Adipocyte (in vitro differentiated cells): ENCODE measurements at regions not wholly inside any gene's neighbourhood (a gene's known extent, or its start where the extent isn't known, plus 50 kb on each side); places are given as distances from the start of the nearest gene placed in this dataset.
A peak's percentile ranks its signal among the peaks of the same experiment; 100 is the strongest.

Experiments
- DNase-seq: peaks from one replicate; pipeline ENCODE4 v3.0.0-alpha.2; 2015; ENCODE audit warnings: low read depth
- H3K27me3 ChIP-seq: replicated peaks from 2 replicates; pipeline ENCODE4 v1.7.0; 2013; ENCODE audit warnings: mild to moderate bottlenecking, low read length, moderate library complexity; ENCODE audit not compliant: control insufficient read depth, insufficient read depth
- H3K36me3 ChIP-seq: 2 replicates; pipeline ENCODE4 v1.7.0; 2013; ENCODE audit warnings: low read length, mild to moderate bottlenecking, moderate library complexity; ENCODE audit not compliant: control insufficient read depth, insufficient read depth, severe bottlenecking
- H3K4me1 ChIP-seq: 2 replicates; pipeline ENCODE4 v1.7.0; 2013; ENCODE audit warnings: mild to moderate bottlenecking, low read length, moderate library complexity; ENCODE audit not compliant: control insufficient read depth, insufficient read depth
- H3K4me3 ChIP-seq: 2 replicates; pipeline ENCODE4 v1.7.0; 2013; ENCODE audit warnings: mild to moderate bottlenecking, low read length, moderate library complexity
- H3K9ac ChIP-seq: 2 replicates; pipeline ENCODE4 v1.7.0; 2013; ENCODE audit warnings: mild to moderate bottlenecking, low read length, moderate library complexity
- H3K9me3 ChIP-seq: 2 replicates; pipeline ENCODE4 v1.7.0; 2013; ENCODE audit warnings: mild to moderate bottlenecking, low read length, moderate library complexity; ENCODE audit not compliant: control insufficient read depth

DNA sequence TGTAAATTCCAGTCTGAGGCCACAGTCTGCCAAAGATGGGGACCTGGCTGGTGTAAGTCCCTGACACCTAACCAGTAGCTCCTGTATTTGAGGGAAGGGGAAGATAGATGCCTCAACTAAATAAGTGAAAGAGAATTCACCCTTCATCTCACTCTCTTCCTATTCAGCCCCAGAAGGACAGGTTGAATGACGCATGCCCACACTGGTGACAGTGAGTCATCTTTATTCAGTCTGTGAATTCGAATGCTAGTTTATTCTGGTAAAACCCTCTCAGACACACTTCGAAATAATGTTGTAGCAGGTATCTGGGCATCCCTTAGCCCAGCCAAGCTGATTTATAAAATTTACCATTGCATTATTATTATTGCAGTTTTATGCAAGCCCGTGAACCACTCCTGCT is 617.0 kb upstream of the PRMT6 start:
- Histone ChIP-seq H3K36me3 (no peaks in the 10 kb centered on the region), H3K4me3 (no peak overlapping the region), H3K9ac (no peak overlapping the region), H3K9me3 (no peaks in the 10 kb centered on the region), H3K27me3 (no peaks in the 10 kb centered on the region), H3K4me1 (no peaks in the 10 kb centered on the region)
- DNase-seq: no peak

DNA sequence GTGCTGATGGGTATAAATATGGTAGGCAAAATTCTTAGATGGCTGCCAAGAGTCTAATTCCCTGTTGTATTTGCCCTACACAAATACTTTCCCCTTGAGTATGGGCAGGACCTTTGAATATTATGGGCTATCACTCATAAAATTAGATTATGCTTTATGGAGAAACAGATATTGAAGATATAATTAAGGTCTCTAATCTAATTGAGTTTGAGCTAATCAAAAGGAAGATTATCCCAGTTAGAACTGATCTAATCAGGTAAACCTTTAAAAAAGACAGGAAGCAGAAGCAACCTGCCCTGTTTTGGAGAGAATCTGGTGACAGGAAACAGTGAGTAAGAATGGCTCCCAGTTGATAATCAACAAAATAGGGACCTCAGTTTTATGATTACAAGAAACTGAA is 609.0 kb upstream of the PRMT6 start:
- Histone ChIP-seq H3K36me3 (no peaks in the 10 kb centered on the region), H3K4me3 (no peak overlapping the region), H3K9me3 (no peaks in the 10 kb centered on the region), H3K27me3 (no peaks in the 10 kb centered on the region), H3K4me1 (no peaks in the 10 kb centered on the region), H3K9ac (no peak overlapping the region)
- no peak for DNase-seq

DNA sequence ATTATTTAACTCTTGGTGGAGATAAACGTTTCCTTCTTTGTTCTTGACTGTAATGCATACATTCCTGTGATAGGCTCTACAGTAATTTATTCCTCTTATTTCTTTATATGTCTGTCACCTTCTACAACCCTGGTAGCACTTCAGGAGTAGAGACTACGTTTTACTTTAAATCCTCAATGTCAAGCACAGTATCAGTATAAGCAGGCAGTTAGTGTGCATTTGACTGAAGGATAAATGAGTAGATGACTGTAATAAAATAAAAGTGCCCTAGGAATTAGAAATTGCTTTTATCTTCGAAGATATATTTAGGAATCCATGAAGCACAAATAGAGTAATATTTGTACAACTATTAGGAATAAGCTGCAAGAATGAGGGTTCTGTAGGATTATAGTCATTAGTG is 599.6 kb upstream of the PRMT6 start:
- Histone ChIP-seq H3K27me3 (no peaks in the 10 kb centered on the region), H3K9ac (no peak overlapping the region), H3K4me3 (no peak overlapping the region), H3K9me3 (no peaks in the 10 kb centered on the region), H3K4me1 (no peaks in the 10 kb centered on the region), H3K36me3 (no peaks in the 10 kb centered on the region)
- DNase-seq: no peak

DNA sequence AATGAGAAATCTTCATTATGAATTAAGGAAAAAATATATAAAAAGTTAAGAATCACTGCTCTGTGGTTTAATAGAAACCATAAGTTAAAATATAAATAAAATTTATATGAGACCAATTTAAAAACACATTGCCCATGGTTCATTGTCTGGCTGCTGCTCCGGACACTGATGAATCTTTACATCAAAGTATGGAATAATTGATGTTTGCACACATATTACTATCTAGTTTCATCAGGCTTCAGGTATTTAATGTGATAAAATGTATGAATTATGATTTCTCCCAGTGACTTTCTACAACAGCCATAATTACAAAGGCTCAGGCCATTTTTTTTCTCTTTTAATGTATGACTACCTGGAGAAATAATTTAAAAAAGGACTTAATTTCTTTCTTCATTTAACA is 599.1 kb upstream of the PRMT6 start:
- no peak overlapping the region for H3K9ac ChIP-seq
- no peaks in the 10 kb centered on the region for H3K4me1 ChIP-seq
- no peak for DNase-seq
- no peaks in the 10 kb centered on the region for H3K9me3 ChIP-seq
- H3K27me3 ChIP-seq: no peaks in the 10 kb centered on the region
- no peak overlapping the region for H3K4me3 ChIP-seq
- no peaks in the 10 kb centered on the region for H3K36me3 ChIP-seq

DNA sequence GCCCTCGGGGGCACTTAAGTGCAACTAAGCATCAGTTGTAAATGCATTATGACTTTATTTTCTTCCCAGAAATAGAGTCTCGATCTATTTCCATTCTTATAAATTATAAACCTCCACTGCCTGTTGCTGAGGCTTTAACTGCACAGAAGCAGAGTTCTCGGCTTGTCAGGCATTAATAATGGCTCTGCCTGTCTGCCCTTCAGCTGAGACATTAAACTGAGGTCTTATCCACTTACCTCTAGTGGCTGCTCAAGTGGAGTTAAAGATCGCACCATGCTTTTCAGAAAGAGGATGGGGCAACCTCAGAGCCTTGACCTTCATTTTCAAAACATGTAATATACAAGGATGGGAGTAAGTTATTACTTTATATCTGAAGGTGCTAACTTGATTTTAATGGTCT is 597.6 kb upstream of the PRMT6 start:
- no peaks in the 10 kb centered on the region for H3K27me3 ChIP-seq
- H3K4me3 ChIP-seq: no peak overlapping the region
- H3K9me3 ChIP-seq: no peaks in the 10 kb centered on the region
- no peaks in the 10 kb centered on the region for H3K36me3 ChIP-seq
- no peak overlapping the region for H3K9ac ChIP-seq
- H3K4me1 ChIP-seq: no peaks in the 10 kb centered on the region
- no peak for DNase-seq

DNA sequence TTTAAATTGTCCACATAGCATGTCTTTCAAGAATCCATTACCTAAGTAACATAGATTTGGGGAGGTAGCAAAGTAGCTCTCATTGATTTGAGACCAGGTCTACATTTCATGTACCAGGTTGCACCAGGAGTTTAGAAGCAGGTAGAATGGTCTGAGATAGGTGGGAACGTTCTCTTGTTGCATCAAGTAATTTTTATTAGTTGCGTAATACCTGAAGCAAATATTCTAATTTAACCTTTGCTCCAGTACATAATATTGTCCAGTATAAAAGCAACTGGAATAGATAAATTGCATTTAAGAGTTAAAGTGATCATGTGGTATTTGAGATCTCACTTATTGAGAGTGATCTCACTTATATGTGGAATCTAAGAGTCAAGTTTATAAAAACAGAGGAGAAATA is 597.1 kb upstream of the PRMT6 start:
- Histone ChIP-seq H3K9ac (no peak overlapping the region), H3K4me1 (no peaks in the 10 kb centered on the region), H3K4me3 (no peak overlapping the region), H3K36me3 (no peaks in the 10 kb centered on the region), H3K9me3 (no peaks in the 10 kb centered on the region), H3K27me3 (no peaks in the 10 kb centered on the region)
- no peak for DNase-seq

DNA sequence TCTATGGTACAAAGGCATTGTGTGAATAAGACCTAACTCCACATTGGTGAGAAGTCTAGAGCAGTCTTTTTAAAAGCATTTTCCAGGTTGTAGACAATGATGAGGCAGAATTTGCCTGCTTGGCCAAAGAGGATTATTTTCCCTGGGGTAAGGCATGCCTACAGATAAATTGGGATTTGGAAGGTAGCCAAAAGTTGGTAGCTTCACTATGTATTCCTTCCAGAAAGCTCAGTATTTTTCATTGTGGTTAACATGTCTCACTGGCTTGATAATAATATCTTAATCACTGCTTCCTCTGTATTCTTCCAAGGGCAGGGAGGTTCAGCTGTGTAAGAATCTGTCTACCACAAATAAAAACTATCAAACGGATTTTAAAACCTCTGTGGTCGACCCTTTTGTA is 590.8 kb upstream of the PRMT6 start:
- no peak overlapping the region for H3K4me3 ChIP-seq
- H3K9ac ChIP-seq: no peak overlapping the region
- H3K4me1 ChIP-seq: no peaks in the 10 kb centered on the region
- DNase-seq: peak; percentile 13
- no peaks in the 10 kb centered on the region for H3K36me3 ChIP-seq
- no peaks in the 10 kb centered on the region for H3K27me3 ChIP-seq
- H3K9me3 ChIP-seq: peaks cover 15% of the 10 kb centered on the region

DNA sequence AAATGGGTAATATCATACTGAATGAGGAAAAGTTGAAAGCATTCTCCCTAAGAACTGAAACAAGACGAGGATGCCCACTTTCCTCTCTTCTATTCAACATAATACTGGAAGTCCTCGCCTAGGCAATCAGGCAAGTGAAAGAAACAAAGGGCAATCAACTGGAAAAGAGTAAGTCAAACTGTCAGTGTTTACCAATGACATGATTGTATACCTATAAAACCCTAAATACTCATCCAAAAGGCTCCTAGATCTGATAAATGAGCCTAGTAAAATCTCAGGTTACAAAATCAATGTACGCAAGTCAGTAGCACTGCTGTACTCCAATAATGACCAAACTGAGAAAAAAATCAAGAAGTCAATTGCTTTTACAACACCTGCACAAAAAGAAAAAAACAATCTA is 575.8 kb upstream of the PRMT6 start:
- Histone ChIP-seq H3K9me3 (peaks cover 11% of the 10 kb centered on the region), H3K36me3 (no peaks in the 10 kb centered on the region), H3K27me3 (no peaks in the 10 kb centered on the region), H3K9ac (no peak overlapping the region), H3K4me3 (no peak overlapping the region), H3K4me1 (no peaks in the 10 kb centered on the region)
- DNase-seq: no peak

DNA sequence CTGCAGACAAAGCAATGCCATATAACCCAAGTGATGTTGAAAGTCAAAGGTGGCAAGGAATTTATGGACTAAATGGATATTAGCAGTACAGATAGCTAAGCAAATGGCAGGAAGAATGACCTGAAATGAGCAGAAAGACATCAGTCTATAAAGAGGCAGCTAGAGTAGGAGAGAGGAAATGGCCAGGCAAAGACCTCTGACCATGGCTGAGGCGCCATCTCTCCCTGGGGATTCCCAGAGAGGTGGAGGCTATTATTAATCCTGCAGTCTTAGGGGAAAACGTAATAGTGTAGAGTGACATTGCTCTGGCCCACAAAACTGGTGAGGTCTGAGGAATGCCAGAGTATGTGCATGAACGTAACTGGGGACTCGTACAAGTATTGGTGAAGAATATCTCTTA is 563.6 kb upstream of the PRMT6 start:
- Histone ChIP-seq H3K4me1 (no peaks in the 10 kb centered on the region), H3K9ac (no peak overlapping the region), H3K27me3 (no peaks in the 10 kb centered on the region), H3K4me3 (no peak overlapping the region), H3K36me3 (no peaks in the 10 kb centered on the region), H3K9me3 (no peaks in the 10 kb centered on the region)
- DNase-seq: no peak

DNA sequence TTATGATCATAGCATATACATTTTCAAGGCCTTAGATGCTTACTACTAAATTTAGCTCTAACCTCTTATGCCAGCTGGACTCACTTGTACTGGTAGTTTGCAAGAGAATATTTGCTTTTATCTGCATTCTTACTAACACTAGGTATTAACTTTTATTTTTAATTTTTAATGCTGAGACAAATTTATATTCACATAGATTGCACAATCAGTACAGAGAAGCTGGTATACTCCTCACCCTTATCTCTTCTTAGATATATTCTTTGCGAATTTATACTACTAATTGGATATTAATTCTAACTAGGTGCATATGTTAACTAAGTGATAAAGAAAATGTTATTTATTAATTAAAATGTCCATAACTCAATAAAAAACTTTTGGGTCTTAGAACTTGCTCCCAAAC is 561.8 kb upstream of the PRMT6 start:
- no peaks in the 10 kb centered on the region for H3K36me3 ChIP-seq
- H3K4me3 ChIP-seq: no peak overlapping the region

DNA sequence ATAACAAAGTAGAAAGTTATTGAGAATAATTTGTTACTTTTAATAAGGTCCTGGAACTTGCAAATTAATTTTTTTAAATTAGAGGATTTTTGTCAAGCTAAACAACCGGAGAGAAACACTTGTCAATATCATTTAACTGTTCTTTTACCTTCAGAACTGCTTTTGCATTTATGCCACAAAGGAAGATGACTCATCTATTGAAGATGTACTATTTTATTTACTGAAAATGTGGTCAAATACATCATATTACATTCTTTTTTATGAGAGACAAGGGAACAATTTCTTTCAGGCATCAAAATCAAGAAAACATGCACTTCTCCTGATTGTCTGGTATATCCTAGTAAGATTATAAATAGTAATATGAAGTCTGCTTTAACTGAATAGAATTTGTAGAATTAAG is 558.2 kb upstream of the PRMT6 start:
- Histone ChIP-seq H3K4me1 (no peaks in the 10 kb centered on the region), H3K27me3 (no peaks in the 10 kb centered on the region), H3K4me3 (no peak overlapping the region), H3K9me3 (no peaks in the 10 kb centered on the region), H3K9ac (no peak overlapping the region), H3K36me3 (no peaks in the 10 kb centered on the region)
- DNase-seq: peak; percentile 17

More for the DNA sequence above, 561.8 kb upstream of the PRMT6 start:
- no peak overlapping the region for H3K9ac ChIP-seq
- H3K27me3 ChIP-seq: no peaks in the 10 kb centered on the region
- H3K4me1 ChIP-seq: no peaks in the 10 kb centered on the region
- no peak for DNase-seq
- no peaks in the 10 kb centered on the region for H3K9me3 ChIP-seq

DNA sequence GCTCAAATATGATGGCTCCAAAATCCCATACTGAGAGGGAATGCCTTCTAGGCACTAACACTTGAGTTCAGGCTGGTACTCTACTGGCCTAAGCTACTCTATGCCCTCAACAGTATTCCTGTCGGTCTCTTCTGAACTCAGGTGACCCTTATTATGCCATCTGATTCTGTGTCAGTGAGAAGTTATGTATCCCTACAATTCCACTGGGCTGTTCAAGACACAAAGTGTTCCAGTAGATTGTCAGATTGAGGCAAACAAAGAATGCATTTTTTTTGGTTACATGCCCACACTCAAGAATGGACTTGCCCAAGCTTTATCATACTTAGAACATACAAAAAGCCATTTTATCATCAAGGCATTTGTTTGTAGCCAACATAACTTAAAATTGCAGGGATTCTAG is 553.8 kb upstream of the PRMT6 start:
- peak; percentile 14 for DNase-seq
- H3K27me3 ChIP-seq: no peaks in the 10 kb centered on the region
- no peaks in the 10 kb centered on the region for H3K36me3 ChIP-seq
- H3K9me3 ChIP-seq: no peaks in the 10 kb centered on the region
- no peak overlapping the region for H3K4me3 ChIP-seq
- H3K9ac ChIP-seq: no peak overlapping the region
- no peaks in the 10 kb centered on the region for H3K4me1 ChIP-seq
